SJCRH30 (cell line): ENCODE measurements at regions not wholly inside any gene's neighbourhood (a gene's known extent, or its start where the extent isn't known, plus 50 kb on each side); places are given as distances from the start of the nearest gene placed in this dataset.
"Not testable (repeated sequence)": the region's sequence is repeated elsewhere in the genome, so short reads cannot be mapped to it uniquely, and the experiment has no call there.

Experiments used
- DNase-seq, 2 experiments: peaks; one replicate each; pipeline ENCODE4 v3.0.0-alpha.2; 2015 to 2020
- H3K27ac ChIP-seq: fragments of 250-450 bp; sonication (Bioruptor Pico); 2 replicates; pipeline ENCODE4 v1.5.1; 2020; ENCODE audit warnings: mild to moderate bottlenecking, moderate library complexity
- H3K27me3 ChIP-seq: fragments of 250-450 bp; sonication (Bioruptor Pico); 2 replicates; pipeline ENCODE4 v1.5.1; 2020; ENCODE audit warnings: mild to moderate bottlenecking, moderate library complexity
- H3K36me3 ChIP-seq: fragments of 250-450 bp; sonication (Bioruptor Pico); 2 replicates; pipeline ENCODE4 v1.5.1; 2020; ENCODE audit warnings: mild to moderate bottlenecking, moderate library complexity
- H3K4me1 ChIP-seq: fragments of 250-450 bp; sonication (Bioruptor Pico); 2 replicates; pipeline ENCODE4 v1.5.1; 2020; ENCODE audit warnings: mild to moderate bottlenecking, moderate library complexity
- H3K4me3 ChIP-seq: fragments of 250-450 bp; sonication (Bioruptor Pico); 2 replicates; pipeline ENCODE4 v1.5.1; 2020; ENCODE audit warnings: mild to moderate bottlenecking, moderate library complexity
- H3K9me3 ChIP-seq: fragments of 250-450 bp; sonication (Bioruptor Pico); replicated peaks from 2 replicates; pipeline ENCODE4 v1.5.1; 2020; ENCODE audit warnings: mild to moderate bottlenecking, moderate library complexity

DNA sequence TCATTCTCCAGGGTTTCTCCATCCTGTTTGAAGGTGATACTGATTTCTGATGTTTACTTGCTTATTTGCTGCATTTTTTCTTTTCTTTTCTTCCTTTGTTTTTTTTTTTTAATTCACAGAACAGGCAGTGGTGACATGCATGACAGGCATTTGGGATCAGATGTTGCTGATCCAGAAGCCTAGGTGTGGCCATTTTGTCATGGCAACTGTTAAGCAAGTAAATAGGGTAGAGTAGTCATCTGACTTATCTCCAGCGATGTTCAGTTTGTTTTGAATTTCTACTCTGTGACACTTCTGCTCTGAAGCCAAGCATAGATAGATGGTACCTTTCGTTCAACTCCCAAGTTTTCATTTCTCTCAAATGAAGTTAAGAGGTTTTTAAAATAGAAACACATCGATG lies 74.9 kb upstream of the FAM72C start:
- H3K27me3 ChIP-seq, H3K27ac ChIP-seq, H3K9me3 ChIP-seq, H3K4me3 ChIP-seq, DNase-seq, H3K4me1 ChIP-seq, H3K36me3 ChIP-seq: not testable (repeated sequence)

DNA sequence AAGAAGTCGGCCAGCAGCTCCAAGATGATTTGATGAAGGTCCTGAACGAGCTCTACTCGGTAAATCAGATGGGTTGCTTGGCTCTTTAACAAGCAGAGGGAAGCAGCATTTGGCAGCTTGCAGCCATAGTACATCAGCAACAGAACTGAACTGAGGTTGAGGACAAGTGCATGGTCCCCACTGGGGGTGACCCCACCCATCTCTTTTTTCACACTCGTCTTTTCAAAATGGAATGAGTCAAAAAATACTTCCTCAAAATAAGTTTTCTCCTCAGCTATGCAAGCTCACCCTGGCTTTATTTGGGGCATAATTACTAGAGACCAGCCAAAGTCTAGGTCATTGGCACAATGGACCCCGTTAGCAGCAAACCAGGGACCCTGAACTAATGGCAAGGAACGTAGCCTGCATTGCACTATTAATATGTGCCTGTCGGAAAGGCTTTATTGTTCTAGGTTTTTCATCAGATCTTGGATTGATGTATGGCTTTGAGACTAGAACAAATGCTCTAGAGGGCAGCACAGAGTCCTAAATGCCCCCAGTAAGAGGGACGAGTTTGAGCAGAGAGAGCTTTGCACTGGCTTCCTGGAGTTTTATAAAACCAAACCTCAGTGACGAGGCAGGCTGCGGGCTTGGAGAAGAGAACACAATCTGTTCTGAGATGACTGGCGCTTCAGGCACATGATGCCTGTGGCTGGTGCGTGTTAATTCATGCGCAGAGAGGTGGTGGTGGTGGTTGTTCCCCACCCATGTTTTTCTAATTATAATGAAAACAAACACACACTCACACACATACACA lies 74.2 kb upstream of the FAM72C start:
- H3K4me3 ChIP-seq, H3K9me3 ChIP-seq, H3K4me1 ChIP-seq, DNase-seq, H3K27ac ChIP-seq, H3K27me3 ChIP-seq, H3K36me3 ChIP-seq: not testable (repeated sequence)

DNA sequence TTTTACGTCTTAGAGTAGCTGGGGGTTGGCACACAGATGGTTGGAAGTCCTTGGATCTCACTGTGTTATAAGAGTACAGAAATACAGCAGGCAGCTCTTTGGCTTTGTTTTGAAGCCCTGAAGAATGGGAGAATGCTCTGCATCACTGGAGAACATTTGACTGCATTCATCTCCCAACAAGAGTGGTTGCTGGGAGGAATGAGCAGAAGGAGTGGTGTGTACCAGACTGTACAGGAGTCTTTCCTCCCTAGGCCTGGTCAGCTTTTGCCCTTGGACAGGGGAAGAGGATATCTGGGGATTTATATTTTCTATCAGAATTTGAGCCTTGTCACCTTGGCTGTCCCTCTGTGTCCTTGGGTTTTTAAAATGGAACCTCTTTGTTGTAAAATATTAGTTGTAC lies 70.5 kb upstream of the FAM72C start:
- not testable (repeated sequence) for H3K9me3 ChIP-seq, H3K27me3 ChIP-seq, H3K4me3 ChIP-seq, DNase-seq, H3K27ac ChIP-seq, H3K4me1 ChIP-seq, H3K36me3 ChIP-seq

DNA sequence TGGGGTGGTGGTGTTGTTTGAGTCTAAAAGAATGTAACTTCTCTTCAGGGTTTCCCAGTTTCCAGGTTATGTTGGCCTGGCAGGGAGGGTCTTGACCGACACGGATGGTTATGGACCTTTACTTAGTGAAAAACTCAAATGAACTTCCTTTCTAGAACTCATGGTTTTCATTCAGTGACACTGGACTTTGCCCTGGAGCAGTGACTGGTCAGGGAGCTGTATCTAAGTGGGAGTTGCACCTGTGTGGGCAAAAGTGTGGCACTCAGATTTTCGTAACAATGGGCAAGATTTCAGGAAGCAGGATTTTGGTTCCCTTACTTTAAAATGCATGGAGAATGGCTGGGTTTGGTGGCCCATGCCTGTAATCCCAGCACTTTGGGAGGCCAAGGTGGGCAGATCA lies 68.5 kb upstream of the FAM72C start:
- H3K36me3 ChIP-seq, H3K27ac ChIP-seq, H3K4me3 ChIP-seq, H3K27me3 ChIP-seq, H3K9me3 ChIP-seq, DNase-seq, H3K4me1 ChIP-seq: not testable (repeated sequence)

DNA sequence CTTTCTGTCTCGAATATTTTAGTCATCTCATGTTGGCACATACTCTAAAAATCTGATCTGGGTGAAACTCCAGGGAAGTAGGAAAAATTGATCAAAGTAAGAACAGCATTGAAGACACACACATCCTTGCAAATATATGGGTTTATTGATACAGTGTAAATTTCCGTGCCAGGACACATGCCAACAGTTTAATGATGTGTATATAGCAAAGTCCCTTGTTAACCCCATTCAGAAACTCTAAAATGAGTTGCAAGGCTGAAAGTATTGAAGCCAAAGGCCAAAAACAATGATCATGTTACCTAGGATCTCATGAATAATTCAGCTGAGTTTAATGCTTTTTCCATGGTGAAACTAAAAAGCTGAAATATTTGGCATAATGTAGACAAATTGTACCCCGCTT lies 62.3 kb upstream of the FAM72C start:
- H3K4me3 ChIP-seq, H3K4me1 ChIP-seq, H3K27ac ChIP-seq, H3K36me3 ChIP-seq, H3K27me3 ChIP-seq, DNase-seq, H3K9me3 ChIP-seq: not testable (repeated sequence)

DNA sequence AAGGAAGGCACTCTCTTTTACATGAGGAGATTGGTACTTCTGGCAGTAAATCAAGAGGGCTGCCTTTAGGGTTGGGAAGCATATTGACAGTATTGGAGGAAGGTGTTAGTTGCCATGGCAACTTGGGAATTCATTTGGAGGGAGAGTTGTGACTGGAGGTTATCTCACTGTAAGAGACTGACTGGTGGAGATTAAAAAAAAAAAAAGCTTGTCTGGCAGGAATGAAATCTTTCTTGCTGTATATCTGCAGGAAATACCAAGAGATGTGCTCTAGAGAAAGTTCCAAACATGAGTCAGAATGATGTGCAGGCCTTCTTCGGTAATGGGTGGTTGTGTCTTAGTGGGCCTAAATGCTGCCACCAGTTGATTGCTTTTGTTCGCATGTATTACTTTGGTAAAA lies 59.8 kb upstream of the FAM72C start:
- not testable (repeated sequence) for H3K27ac ChIP-seq, DNase-seq, H3K27me3 ChIP-seq, H3K4me3 ChIP-seq, H3K9me3 ChIP-seq, H3K4me1 ChIP-seq, H3K36me3 ChIP-seq

DNA sequence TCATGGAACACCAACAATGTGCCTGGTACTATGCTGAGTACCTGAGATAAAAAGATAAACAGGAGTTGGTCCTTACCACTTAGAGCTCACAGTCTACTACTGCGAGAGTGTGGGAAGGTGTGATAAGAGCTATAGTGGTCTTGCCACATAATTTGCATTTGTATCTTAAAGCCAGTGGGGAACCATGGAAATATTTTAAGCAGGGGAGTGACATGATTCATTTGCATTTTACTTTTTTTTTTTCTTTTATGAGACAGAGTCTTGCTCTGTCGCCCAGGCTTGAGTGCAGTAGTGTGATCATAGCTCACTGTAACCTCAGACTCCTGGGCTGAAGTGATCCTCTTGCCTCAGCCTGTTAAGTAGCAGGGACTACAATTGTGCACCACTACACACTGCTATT lies 54.2 kb upstream of the FAM72C start:
- H3K27ac ChIP-seq, DNase-seq, H3K4me1 ChIP-seq, H3K9me3 ChIP-seq, H3K4me3 ChIP-seq, H3K36me3 ChIP-seq, H3K27me3 ChIP-seq: not testable (repeated sequence)

DNA sequence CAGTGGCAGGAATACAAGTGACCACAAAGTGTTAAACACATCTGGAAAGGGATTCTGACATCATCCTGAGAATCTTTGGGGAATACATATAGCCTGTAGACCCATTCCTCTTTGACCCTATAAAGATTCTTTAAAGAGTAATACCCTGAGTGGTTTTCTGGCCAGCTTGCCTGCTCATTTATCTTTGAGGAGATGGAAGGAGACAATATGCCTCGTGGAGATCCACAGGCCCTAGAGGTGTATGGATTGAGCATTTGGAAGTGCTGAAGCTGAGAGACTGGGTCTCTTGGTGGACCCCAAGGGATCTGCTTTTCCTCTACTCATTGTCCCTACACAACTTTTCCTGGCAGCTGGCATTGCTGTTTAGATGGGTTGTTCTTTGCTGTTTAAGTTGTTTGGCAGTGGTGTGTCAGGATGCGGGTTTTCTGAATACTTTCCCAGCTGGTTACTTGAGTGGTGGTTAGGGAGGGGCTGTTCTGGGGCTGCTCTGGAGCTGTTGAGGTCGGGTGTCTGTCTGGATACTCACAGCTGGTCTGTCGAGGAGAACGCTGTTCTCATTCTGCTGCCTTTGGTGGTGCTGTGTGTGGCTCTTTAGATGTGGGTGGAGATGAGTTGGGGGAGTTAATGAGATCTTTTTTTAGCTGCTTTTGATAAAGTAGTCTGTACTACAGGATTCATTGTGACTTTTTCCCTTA lies 50.1 kb upstream of the FAM72C start:
- H3K4me3 ChIP-seq, H3K36me3 ChIP-seq, H3K9me3 ChIP-seq, DNase-seq, H3K27me3 ChIP-seq, H3K27ac ChIP-seq, H3K4me1 ChIP-seq: not testable (repeated sequence)
